Transverse colon (tissue), 4 donors: ENCODE measurements at regions not wholly inside any gene's neighbourhood (a gene's known extent, or its start where the extent isn't known, plus 50 kb on each side); places are given as distances from the start of the nearest gene placed in this dataset.

Source experiments
- POLR2AphosphoS5 ChIP-seq, 3 donors: sonication (generic); formaldehyde crosslinking; IDR thresholded peaks; one replicate each; pipeline ENCODE4 v1.6.1; 2016; ENCODE audit warnings: antibody characterized with exemption in 3 of 3
- TF ChIP-seq, protein P1 (sequence below), 5 experiments: fragments of 200-600 bp in 3 of 5; fragments of 450-650 bp in 2 of 5; sonication (generic) in 3 of 5; IDR thresholded peaks; 1 replicate in 2 of 5; 2 replicates in 3 of 5; pipeline ENCODE4 v1.5.1; 2016 to 2017; ENCODE audit warnings: antibody characterized with exemption in 5 of 5, inconsistent platforms in 3 of 5, mild to moderate bottlenecking in 2 of 5, moderate library complexity in 1 of 5

DNA sequence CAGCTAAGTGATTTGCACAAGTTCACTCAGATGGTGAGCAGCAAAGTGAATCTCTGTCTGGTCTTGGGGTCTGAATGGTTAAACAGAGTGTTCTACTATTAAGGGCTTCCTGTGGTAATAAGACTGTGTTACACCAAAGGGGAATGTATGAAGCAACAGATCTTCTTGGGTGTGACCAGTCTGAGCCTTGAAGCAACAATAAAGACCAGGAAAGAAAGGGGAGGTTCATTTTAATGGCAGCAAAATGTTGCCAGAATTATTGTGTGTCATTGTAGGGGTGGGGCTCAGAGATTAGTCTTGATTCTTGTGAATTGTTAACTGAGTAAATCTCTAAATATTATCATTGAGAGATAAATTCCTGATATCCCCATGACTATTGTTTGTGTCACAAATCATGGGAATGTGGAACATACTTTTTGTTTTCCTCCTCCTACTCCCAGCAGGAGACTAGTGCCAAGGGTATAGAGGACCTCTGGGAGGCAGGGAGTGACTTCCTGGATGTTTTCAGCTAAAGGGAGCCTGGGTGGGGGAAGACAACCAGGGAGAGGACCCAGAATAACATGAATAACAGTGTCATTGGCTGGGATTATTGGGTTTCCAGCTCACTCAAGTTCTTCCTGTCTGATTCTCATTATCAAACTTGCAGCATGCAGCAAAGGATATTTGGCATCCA lies 141.4 kb upstream of the PAK3 start:
- TF ChIP-seq, protein P1, sequence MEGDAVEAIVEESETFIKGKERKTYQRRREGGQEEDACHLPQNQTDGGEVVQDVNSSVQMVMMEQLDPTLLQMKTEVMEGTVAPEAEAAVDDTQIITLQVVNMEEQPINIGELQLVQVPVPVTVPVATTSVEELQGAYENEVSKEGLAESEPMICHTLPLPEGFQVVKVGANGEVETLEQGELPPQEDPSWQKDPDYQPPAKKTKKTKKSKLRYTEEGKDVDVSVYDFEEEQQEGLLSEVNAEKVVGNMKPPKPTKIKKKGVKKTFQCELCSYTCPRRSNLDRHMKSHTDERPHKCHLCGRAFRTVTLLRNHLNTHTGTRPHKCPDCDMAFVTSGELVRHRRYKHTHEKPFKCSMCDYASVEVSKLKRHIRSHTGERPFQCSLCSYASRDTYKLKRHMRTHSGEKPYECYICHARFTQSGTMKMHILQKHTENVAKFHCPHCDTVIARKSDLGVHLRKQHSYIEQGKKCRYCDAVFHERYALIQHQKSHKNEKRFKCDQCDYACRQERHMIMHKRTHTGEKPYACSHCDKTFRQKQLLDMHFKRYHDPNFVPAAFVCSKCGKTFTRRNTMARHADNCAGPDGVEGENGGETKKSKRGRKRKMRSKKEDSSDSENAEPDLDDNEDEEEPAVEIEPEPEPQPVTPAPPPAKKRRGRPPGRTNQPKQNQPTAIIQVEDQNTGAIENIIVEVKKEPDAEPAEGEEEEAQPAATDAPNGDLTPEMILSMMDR (IDR thresholded peaks at IDR 0.05) = no peak
- no peak for TF ChIP-seq POLR2AphosphoS5 (IDR thresholded peaks at IDR 0.05)
